ENCODE measurements at regions not wholly inside any gene's neighbourhood (a gene's known extent, or its start where the extent isn't known, plus 50 kb on each side); places are given as distances from the start of the nearest gene placed in this dataset.
"Not testable (repeated sequence)": the region's sequence is repeated elsewhere in the genome, so short reads cannot be mapped to it uniquely, and the experiment has no call there.

DNA sequence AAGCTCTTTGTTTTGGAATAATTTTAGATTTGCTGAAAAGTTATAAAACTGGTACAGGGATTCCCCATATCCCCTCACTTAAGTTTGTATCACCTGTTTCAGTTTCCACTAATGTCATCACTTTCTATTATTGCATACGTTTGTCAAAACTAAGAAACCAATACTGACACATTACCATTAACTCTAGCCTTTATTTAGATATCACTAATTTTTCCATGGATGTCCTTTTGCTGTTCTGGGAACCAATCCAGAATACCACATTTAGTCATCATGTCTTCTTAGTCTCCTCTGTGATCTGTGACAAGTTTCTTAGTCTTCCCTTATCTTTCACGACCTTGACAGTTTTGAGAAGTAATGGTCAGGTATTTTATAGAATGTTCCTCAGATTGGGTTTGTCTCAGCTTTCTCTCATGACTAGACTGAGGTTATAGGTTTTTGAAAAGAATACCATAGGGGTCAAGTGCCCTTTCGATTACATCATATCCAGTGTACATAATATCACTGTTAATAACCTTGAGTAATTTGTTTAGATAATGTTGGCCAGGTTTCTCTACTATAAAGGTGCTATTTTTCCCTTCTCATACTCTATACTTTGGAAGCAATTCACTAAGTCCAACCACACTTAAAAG lies 51.9 kb upstream of the NMUR2 start:
- FAIRE-seq (no peak), DNase-seq (ENCODE audit: low spot score in 2 of 2) (no peak)

DNA sequence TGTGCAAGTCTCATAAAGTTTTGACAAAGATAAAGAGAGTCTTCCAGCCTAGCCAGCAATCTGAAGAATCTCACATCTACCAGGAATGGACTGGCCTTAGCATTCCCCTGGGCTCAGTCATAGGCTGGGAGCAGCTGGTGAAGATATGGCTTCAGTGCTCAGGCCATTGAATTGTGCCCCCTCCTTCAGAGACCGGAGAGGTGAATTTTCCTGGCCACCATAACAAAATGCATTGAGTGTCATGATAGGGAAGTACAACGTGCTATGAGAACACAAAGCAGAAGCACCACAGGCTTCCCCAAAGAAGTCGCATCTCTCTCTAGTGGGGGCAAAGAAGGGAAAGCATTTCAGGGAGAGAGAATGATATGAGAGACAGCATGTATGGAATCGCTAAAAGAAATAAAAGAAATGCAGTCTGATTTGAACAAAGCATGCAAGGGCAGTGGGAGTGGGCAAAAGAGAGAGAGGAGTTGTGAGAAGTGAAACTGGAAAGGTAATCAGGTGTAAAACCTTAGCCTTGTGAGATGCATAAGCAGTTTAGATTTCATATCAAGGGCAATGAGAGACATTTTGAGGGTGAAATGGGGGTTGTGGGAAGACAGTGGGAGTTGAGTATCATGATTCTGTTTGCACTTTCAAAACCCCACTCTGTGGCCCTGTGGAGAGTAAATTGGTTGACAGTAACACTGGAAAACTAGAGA lies 57.1 kb upstream of the NMUR2 start:
- FAIRE-seq (no peak), DNase-seq (ENCODE audit: low spot score in 2 of 2) (no peak)

DNA sequence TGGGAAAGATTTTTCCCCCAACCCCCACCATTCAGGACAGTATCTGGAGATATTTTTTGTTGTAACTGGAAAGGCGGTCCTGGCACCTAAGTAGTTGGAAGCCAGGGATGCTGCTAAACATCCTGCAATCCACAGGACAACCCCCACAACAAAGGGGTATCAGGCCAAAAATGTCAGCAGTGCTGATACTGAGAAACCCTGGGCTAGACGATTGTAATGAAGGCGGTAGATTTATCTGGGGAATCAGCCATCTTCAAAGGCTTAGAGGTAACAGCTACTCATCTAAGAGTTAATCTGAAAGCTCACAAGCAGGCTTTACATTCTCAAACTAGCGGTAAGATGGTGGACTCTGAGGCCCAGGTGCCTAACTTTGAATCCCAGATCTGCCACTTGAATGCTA lies 59.0 kb upstream of the NMUR2 start:
- no peak for FAIRE-seq
- DNase-seq (ENCODE audit: low spot score in 2 of 2) = no peak

DNA sequence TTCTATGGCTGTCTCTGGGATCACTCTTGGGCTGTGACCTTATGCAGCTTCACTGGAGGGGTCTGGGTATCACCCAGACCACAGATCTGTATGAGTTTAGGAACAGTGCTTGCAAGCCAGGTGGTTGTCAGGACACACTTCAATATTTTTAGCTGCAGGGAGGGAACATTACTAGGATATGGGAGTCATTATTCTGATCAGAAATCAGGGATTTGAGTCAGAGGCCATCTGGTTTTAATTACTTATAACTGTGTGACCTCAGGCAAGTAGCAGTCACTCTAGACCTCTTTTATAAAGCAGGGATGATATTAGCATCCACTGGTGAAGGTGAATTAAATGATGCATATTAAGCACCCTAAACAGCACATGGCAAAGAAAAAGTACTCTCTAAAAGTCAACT lies 60.1 kb upstream of the NMUR2 start:
- FAIRE-seq = no peak

DNA sequence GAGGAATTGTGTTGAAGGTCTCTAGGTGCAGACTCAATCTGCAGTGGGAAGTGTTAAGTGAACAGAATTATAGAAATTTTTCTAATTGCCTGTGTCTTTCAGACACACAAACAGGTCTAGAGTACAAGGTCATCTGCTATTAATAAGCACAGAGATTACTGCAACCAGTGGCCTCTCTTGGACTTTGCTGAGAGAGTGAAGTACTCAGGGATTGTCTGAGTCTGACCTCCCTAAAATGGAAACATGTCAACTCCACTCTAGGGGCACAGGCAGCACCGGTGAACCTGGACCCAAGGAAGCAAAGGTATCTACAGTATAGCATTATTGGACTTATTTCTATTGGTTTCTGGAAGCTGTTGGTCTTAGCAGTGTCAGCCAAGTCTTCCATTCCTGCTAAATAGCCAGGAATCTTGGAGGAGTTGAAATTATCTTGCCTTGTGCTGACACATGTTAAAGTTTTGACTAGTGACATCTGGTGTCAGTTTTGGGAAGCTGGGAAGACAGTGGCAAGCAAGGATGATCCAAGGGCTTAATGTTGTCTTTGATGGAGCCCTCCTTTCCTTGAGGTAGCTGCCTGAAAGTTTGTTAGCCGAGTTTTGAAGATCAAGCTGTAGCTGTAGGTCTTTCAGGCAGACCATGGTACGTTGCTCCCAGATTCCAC lies 61.1 kb upstream of the NMUR2 start:
- DNase-seq (ENCODE audit: low spot score in 2 of 2) (no peak), FAIRE-seq (no peak)

More for the DNA sequence above, 60.1 kb upstream of the NMUR2 start:
- DNase-seq (ENCODE audit: low spot score in 2 of 2) = no peak

DNA sequence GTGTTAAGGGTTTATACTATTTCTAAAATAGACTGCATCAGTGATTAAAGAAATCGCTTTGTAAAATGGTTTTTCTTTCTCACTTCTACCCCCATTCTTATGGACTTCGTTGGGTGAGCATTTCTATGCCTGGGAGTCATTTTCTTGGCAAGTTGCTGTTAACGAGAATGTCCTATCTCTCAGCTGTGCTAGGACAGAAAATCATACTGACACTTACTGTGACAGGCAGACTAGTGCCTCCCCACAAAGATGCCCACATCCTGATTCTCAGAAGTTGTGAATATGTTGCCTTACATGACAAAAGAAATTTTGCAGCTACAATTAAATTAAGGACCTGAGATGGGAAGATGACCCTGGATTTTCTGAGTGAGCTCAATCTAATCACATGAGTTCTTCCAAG lies 65.1 kb upstream of the NMUR2 start:
- DNase-seq (ENCODE audit: low spot score in 2 of 2) (no peak), FAIRE-seq (no peak)

DNA sequence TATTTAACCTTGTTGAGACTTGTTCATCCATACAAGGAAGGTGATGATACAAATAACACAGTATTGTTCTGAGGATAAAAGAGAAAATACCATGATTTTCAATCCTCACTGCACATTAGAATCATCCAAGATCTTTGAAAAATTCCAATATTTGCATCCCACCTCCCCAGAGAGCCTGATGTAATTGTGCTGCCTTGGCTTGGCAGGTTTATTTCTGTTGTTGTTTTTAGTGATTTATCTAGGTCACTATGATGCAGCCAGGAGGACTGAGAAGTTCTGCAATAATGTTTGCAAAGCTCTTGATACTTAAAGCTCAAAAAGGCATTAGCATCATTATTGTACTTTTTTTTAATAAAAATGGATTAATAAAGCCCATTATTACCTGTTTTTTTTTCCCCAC lies 67.0 kb upstream of the NMUR2 start:
- DNase-seq (ENCODE audit: low spot score in 2 of 2) (no peak), FAIRE-seq (no peak)

DNA sequence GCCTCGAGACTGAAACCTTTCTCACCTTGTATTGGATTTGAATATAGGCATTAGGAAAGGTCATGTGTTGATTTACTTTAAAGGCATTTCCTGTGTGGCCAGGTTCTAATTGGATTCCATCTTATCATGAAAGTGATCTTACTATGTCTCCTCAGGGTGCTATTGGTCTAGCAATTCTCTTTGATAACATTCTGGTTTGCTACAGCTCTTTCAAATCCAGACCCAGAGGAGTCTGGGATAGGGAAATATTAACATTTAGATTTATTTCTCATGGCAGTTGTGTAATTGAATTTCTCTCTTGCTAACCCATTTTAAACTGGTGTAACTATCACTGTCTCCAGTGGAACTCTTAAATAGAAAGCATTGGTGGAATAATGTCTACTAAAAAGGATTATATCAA lies 69.9 kb upstream of the NMUR2 start:
- FAIRE-seq (no peak), DNase-seq (ENCODE audit: low spot score in 2 of 2) (no peak)

DNA sequence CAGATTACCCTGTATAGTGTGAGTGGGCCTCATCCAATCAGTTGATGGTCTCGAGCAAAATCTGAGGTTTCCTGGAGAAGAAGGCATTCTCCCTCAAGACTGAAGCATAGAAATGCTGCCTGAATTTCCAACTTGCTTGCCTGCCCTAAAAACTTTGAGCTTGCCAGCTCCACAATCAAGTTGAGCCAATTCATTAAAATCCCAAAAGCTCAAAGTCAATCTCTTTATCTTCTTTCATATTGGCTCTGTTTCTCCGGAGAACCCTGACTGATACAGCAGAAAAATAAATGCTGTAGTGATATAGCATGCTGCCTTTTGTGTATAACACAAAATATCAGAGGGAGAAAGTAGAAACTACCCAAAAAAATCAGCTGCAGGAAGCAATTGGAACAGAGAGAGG lies 72.5 kb upstream of the NMUR2 start:
- no peak for DNase-seq (ENCODE audit: low spot score in 2 of 2)
- no peak for FAIRE-seq

DNA sequence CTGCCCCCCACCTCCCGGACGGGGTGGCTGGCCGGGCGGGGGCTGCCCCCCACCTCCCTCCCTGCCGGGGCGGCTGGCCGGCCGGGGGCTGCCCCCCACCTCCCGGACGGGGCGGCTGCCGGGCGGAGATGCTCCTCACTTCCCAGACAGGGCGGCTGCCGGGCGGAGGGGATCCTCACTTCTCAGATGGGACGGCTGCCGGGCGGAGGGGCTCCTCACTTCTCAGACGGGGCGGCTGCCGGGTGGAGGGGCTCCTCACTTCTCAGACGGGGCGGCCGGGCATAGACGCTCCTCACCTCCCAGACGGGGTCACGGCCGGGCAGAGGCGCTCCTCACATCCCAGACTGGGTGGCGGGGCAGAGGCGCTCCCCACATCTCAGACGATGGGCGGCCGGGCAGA lies 74.8 kb upstream of the NMUR2 start:
- DNase-seq (ENCODE audit: low spot score in 2 of 2); FAIRE-seq: not testable (repeated sequence)

DNA sequence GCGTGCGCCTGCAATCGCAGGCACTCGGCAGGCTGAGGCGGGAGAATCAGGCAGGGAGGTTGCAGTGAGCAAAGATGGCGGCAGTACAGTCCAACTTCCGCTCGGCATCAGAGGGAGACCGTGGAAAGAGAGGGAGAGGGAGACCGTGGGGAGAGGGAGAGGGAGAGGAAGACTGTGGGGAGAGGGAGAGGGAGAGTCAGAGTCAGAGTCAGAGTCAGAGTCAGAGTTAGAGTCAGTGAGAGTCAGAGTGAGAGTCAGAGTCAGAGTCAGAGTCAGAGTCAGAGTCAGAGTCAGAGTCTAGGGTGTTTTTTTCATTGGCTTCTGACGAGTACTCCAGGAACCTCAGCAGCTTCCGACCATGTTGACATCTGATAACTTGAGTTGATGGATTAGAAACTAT lies 75.6 kb upstream of the NMUR2 start:
- DNase-seq (ENCODE audit: low spot score in 2 of 2); FAIRE-seq: not testable (repeated sequence)

DNA sequence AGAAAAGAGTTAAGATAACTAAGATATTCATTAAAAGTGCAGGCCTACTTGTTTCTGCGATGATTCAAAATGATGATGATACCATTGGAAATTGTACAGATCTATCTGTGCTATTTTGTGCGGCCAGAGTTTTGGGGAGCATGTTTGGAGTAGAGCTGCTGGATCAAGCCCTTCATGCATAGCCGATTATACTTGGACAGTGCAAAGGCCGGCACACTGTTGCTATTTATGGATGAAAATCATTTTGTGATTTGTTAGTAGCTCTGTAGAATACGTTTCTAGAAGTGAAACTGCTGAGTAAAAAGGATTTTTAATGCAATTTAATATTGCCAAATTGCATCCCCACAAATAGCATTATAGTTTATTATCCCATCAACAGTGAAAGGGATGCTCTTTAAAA lies 82.1 kb upstream of the NMUR2 start:
- DNase-seq (ENCODE audit: low spot score in 2 of 2) = no peak
- no peak for FAIRE-seq

DNA sequence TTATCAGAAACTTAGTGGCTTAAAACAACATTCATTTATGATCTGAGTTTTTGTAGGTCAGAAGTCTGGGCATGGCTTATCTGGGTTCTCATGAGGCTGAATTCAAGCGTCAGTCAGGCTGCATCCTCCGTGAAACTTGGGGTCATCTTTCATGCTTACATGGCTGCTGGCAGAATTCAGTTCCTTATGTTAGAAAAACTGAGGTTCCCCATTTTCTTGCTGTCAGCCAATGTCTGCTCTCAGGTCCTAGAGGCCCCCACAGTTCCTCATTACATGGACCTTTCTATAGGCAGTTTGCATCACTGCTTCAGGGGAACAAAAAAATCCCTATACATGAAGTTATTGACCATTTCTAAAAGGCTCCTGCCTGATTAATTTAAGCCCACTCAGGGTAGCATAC lies 83.8 kb upstream of the NMUR2 start:
- DNase-seq (ENCODE audit: low spot score in 2 of 2) (no peak), FAIRE-seq (no peak)

DNA sequence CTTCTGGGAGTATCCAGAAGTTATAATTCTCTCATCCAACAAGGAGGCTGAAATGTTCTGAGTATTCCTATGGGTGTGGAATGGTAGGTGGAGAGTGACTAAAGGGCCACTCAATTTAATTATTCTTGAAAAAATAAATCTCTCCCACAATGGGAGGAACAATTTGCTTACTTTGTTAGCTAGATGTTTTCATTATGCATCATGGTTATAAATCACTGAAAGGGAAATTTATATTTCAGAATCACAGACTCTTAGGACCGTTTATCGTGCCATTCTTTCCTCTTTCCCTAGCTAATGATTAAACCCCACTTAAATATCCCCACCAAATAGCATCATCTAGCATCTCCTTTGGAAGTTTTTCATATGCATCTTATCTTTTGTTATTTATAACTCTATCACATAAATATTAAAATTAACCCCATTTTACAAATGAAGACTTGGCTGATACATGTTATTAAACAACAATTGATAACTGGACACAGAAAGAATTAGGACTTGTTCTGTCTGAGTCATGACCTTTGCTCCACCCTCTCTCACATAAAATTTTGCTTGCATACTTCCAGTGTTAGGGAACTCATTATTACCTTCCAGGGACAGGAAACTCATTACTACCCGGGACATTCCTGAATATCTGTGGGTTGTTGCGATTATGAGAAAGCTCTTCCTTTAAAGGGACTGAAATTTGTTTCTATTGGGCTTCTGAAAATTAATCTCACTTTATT lies 94.9 kb upstream of the NMUR2 start:
- no peak for FAIRE-seq

DNA sequence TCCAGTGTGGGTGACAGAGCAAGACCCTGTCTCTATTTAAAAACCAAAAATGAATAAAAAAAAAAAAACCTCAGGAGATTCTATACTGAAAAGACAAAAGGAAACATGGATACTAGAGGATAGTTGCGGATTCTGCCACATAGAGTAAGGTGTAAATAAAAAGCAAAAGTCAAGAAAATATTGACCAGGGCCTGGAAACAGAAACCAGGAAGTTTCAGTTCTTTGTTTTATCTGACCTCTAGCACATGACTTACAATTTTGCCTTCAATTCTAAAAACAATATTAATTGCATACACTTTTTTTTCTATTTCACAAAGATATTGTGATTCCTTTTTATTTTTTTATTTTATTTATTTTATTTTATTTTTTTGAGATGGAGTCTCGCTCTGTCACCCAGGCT lies 96.2 kb upstream of the NMUR2 start:
- FAIRE-seq (no peak), DNase-seq (ENCODE audit: low spot score in 2 of 2) (no peak)

More for the DNA sequence above, 94.9 kb upstream of the NMUR2 start:
- no peak for DNase-seq (ENCODE audit: low spot score in 2 of 2)

DNA sequence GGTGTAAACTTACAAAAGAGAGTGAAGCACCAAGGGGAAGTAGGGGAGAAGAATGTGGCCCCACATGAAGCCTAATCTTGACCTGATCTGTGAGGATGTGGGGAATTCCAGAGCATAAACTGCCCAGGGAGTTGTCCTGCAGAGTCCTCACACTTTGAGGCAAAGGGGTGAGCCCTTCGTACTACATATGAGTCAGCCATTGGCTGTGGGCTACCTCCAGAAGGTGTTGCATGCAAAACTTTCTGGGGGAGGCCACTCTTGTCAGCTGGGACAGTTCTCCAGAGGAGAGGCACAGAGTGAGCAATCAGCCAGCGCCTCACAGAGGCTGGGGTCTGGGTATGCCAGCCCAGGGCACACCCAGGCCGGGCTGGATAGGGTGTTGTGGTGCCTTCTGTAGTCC lies 98.1 kb upstream of the NMUR2 start:
- FAIRE-seq (no peak), DNase-seq (ENCODE audit: low spot score in 2 of 2) (no peak)

DNA sequence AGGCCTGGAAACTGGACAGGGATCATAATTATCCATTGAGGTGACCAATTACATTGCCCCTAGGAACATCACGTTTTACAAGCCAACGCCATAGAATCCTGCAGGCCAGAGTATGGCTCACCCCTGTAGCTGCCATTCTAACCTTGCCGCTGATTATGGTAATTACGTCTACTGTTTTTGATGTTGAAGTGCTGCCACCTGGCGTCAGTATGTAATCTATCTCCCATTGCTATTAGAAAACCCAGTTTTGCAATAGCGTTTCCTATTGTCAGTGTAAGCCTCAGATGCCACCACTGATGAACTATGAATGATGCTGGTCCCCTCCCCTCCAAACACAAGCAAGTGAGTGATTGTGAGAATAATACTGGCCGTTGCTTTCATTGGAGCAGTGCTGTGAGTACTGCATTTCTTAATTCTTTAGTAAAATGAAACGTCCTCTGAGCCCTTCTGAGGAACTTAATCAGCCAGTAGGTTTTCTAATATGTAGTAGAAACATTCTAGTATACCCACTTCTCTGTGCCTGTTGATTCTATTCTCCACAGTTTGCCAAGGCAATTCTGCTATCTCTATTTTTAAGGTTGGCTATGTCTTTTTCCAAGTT lies 100.5 kb upstream of the NMUR2 start:
- peak in 1 of 2 donors; percentile 21 for DNase-seq (ENCODE audit: low spot score in 2 of 2)
- FAIRE-seq = peak; percentile 84

DNA sequence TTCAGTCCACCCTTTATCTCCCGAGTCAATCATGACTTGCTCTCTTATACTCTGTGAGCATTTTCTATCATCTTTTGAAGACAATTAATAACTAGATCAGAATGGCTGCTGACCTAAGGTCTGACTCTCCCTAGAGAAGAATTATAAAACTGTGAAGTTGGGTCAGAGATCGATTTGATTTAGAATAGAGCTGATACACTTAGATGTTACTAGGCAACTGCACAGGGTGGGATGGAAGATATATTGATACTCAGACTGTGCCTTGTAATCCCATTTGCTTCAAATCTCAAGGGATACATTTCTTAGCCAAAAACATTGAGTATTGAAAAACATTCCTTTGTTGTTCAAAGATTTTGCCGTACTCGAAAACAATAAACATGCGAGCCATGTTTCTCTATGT lies 106.0 kb upstream of the NMUR2 start:
- no peak for DNase-seq (ENCODE audit: low spot score in 2 of 2)
- FAIRE-seq = no peak

DNA sequence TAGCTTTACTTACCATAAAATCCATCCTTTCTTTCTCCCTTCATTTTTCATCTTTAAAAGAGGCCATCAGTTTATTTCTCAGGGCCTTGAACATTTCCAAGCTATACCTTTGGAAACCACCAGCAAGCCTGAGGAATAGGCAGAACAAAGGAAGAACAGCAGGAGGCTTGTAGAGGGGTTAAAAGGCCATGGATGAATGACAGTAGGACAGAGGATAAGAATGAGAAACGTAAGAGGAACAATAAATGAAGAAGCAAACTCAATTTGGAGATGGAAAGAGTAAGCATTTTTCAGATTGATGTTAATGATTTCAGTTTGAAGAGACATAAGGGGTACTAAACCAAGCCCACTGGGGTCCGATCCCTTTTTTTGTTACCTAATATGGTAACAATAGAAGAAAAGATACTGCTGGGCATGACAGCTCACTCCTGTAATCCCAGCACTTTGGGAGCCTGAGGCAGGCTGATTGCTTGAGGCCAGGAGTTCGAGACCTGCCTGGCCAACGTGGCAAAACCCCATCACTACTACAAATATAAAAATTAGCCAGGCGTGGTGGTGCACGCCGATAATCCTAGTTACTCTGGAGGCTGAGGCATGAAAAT lies 106.6 kb upstream of the NMUR2 start:
- FAIRE-seq = no peak
- DNase-seq (ENCODE audit: low spot score in 2 of 2) = no peak

DNA sequence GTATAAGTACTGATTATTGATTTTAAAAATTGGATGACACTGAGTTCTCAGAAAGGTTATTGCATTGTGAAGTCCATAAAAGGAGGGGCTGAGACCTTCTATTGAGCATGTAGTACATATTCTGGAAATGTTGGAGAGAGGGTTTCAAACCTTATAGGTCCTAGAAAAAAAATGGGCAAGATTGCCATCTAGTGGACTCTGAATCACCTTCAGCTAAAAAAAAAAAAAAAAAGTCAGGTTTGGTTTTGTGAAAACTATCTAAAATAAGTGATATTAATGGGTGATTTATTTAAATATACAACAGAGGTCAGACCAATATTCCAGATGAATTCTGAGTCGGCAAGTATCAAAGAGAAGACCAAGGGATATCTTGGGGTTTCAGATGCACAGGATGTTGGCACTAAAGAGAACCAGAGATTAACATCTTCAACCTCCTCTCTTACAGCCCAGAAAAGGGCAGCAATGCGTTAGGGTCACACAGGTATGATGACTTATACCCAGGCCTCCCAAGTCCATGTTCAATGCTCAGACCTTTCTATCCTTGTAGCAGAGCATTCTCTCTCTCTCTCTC lies 109.8 kb upstream of the NMUR2 start:
- FAIRE-seq (peak; percentile 69), DNase-seq (ENCODE audit: low spot score in 2 of 2) (peak in 1 of 2 donors; percentile 21)
